GM18505 (cell line): ENCODE measurements at regions not wholly inside any gene's neighbourhood (a gene's known extent, or its start where the extent isn't known, plus 50 kb on each side); places are given as distances from the start of the nearest gene placed in this dataset.

ENCODE experiments used
- ATAC-seq: cut with Tn5 transposase; IDR thresholded peaks from one replicate; pipeline ENCODE4 v1.9.1; 2021; ENCODE audit not compliant: unreplicated experiment
- POLR2A ChIP-seq: IDR thresholded peaks from 4 replicates; pipeline ENCODE4 v1.6.1; 2011; ENCODE audit warnings: borderline replicate concordance; ENCODE audit not compliant: insufficient read depth, insufficient read length; ENCODE audit errors: extremely low read depth

GRCh38 chr4:151934766-151935165 is 174.0 kb upstream of the GATB start:
- no peak for ATAC-seq
- TF ChIP-seq POLR2A, result no peak

DNA sequence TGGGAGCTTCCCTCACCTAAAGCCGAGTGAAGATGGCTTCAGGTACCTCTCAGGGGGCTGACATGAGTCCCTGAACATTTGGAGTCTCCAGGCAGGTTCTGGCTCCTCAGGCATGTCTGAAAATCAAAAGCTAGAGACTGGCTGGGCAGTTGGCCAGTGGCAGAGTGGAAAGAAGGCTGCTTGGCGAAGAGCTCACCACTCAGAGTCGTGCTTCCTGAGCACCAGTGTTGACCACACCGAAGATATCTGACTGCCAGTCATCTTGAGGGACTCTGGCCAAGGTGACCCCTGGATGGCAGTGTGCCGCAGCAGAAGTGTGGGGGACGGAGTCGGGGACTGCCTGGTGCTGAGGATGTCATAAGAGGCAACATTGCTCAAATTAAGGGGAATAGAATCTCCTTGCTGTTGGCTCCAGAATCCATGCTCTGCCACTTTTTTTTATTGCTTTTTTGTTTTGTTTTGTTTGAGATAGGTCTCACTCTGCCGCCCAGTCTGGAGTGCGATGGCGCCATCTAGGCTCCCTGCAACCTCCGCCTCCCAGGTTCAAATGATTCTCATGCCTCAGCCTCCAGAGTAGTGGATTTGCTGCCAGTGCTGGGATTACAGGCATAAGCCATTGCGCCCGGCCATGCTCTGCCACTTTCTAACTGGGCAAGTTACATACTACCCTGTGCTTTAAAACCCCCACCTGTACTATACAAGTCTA is 172.5 kb upstream of the GATB start:
- TF ChIP-seq POLR2A, result no peak
- ATAC-seq, result no peak

- ATAC-seq, result no peak
- TF ChIP-seq POLR2A, result no peak
Observed at GRCh38 chr4:151931563-151931962, 170.8 kb upstream of the GATB start.

DNA sequence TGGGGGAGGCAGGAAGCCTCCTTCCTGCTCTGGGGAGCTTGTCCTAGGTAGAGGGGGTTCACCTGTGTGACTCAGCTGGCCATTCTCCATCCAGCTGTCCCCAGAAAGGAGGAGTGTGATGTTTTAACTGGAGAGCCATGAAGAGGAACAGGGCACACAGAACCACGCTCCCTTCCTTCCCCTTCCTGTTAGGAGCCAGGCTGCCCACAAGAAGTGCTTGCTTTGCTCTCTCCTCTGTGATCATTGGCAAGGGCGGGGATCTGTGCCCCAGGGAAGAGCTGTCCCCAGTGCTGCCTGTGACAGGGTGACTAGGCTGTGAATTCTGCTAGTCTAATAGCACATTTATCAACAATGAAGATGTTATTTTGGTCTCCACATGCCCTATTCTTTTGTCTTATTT is 169.6 kb upstream of the GATB start:
- TF ChIP-seq POLR2A, result no peak
- no peak for ATAC-seq

GRCh38 chr4:151928112-151928511 is 167.3 kb upstream of the GATB start:
- TF ChIP-seq POLR2A, result no peak
- ATAC-seq, result no peak

- no peak for TF ChIP-seq POLR2A
- ATAC-seq, result no peak
Observed at GRCh38 chr4:151922811-151923210, 162.0 kb upstream of the GATB start.

- no peak for TF ChIP-seq POLR2A
- ATAC-seq, result no peak
Observed at GRCh38 chr4:151922306-151922705, 161.5 kb upstream of the GATB start.

- ATAC-seq, result no peak
- TF ChIP-seq POLR2A, result no peak
Observed at GRCh38 chr4:151921811-151922210, 161.0 kb upstream of the GATB start.

GRCh38 chr4:151921386-151921785 is 160.6 kb upstream of the GATB start:
- no peak for TF ChIP-seq POLR2A
- ATAC-seq, result no peak

DNA sequence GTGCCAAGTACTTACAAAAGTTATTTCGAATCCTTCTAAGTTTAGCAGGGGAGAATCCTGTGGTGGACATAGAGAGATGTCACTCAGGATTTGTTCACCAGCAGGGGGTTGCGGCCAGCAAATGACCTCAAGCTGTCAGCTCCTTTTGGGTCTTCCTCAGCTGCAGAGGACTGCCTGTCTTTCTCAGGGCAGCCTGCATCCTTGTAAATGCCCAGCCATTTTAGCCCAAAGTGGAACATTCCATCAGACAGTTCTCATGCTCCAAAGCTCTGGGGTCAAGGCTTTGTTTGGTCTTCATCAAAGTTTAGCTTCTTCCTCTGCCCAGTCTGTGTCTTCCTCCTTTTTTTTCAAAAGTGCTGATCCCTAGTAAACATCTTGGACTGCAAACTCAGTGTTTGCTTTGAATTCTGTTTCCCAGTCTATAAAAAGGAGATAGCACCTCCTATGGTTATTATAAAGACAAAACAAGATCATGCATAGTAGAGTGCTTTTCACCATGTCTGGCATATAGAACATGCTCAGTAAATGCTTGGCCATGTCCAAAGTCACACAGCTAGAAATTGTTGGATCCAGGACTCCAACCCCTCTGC is 156.4 kb upstream of the GATB start:
- ATAC-seq, result no peak
- no peak for TF ChIP-seq POLR2A

- TF ChIP-seq POLR2A, result no peak
Observed at GRCh38 chr4:151912632-151913031, 151.8 kb upstream of the GATB start.

GRCh38 chr4:151911970-151912369 is 151.2 kb upstream of the GATB start:
- ATAC-seq, result no peak
- TF ChIP-seq POLR2A, result no peak

More at GRCh38 chr4:151912632-151913031, 151.8 kb upstream of the GATB start:
- no peak for ATAC-seq

GRCh38 chr4:151908734-151909497 is 148.1 kb upstream of the GATB start:
- ATAC-seq, result no peak
- TF ChIP-seq POLR2A, result no peak

GRCh38 chr4:151908201-151908600 is 147.4 kb upstream of the GATB start:
- TF ChIP-seq POLR2A, result no peak
- ATAC-seq, result no peak
